ENCODE measurements at regions not wholly inside any gene's neighbourhood (a gene's known extent, or its start where the extent isn't known, plus 50 kb on each side); places are given as distances from the start of the nearest gene placed in this dataset.
"Not testable (repeated sequence)": the region's sequence is repeated elsewhere in the genome, so short reads cannot be mapped to it uniquely, and the experiment has no call there.

DNA sequence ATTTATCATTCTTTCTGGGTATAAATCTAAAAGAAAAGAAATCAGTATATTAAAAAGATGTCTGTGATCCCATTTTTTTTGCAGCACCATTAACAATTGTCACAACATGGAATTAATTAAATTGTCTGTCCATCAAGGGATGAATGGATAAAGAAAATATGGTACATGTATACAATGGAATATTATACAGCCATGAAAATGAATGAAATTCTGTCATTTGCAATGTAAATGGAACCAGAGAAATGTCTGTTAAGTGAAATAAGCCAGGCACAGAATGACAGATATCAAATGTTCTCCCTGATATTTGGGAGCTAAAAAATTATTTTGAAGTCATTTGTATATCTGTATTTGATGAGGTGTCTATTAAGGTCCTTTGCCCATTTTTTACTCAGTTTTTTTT lies 77.1 kb upstream of the NDST4 start:
- no peak for TF ChIP-seq POLR2A (IDR thresholded peaks at IDR 0.05)
- TF ChIP-seq, protein P1, sequence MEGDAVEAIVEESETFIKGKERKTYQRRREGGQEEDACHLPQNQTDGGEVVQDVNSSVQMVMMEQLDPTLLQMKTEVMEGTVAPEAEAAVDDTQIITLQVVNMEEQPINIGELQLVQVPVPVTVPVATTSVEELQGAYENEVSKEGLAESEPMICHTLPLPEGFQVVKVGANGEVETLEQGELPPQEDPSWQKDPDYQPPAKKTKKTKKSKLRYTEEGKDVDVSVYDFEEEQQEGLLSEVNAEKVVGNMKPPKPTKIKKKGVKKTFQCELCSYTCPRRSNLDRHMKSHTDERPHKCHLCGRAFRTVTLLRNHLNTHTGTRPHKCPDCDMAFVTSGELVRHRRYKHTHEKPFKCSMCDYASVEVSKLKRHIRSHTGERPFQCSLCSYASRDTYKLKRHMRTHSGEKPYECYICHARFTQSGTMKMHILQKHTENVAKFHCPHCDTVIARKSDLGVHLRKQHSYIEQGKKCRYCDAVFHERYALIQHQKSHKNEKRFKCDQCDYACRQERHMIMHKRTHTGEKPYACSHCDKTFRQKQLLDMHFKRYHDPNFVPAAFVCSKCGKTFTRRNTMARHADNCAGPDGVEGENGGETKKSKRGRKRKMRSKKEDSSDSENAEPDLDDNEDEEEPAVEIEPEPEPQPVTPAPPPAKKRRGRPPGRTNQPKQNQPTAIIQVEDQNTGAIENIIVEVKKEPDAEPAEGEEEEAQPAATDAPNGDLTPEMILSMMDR (IDR thresholded peaks at IDR 0.05) = no peak
- TF ChIP-seq POLR2AphosphoS5 (IDR thresholded peaks at IDR 0.05) = no peak
- no peak for TF ChIP-seq EP300 (IDR thresholded peaks at IDR 0.05; ENCODE audit: low read depth)
- intact Hi-C loops (cut with DNase I; ENCODE audit: low total_unique reads) (no loop called here), in situ Hi-C loops (cut with MboI; ENCODE audit: low pct_ligation_motif_present in 1 of 4, low pct_unique_long_range_greater_than_20kb in 1 of 4, low sequenced_read_pairs in 3 of 4) (no loop called here)

DNA sequence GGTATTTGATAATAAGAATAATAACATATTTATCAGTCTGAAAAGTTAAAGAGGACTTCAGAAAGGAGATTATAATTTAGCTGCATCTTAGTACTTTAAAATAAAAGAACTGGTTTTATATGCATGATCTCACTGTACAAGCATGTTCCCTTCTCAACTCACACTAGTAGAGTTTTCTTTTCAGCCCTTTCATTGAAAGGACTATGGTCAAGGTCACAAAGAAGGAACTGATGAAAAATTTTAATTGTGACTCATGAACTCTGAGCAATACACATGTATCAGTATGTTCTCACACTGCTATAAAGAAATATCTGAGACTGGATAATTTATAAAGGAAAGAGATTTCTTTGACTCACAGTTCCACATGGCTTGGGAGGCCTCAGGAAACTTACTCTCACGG lies 73.7 kb upstream of the NDST4 start:
- WGBS, 2 donors (ENCODE audit: low coverage in 1 of 2) = 48 to 91% methylated on average over 1 of the region's 1 CpG

More for the DNA sequence above, 77.1 kb upstream of the NDST4 start:
- no peaks in the 10 kb centered on the region for H3K4me1 ChIP-seq
- H3K27me3 ChIP-seq = no peaks in the 10 kb centered on the region
- H3K4me3 ChIP-seq = no peak overlapping the region
- no peak for DNase-seq
- H3K9me3 ChIP-seq = no peaks in the 10 kb centered on the region
- no peak overlapping the region for H3K27ac ChIP-seq
- H3K36me3 ChIP-seq = no peaks in the 10 kb centered on the region

DNA sequence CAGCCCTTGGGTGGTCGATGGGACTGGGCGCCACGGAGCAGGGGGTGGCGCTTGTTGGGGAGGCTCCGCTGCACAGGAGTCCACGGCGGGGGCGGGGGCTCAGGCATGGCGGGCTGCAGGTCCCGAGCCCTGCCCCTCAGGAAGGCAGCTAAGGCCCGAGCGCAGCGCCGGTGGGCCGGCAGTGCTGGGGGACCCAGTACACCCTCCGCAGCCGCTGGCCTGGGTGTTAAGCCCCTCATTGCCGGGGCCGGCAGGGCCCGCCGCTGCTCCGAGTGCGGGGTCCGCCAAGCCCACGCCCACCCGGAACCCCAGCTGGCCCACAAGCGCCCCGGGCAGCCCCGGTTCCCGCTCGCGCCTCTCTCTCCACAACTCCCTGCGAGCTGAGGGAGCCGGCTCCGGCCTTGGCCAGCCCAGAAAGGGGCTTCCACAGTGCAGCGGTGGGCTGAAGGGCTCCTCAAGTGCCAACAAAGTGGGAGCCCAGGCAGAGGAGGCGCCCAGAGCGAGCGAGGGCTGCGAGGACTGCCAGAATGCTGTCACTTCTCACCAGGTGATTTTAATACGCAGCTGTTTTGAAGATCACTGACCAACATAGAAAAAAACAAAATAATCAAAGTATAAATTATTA lies 66.1 kb upstream of the NDST4 start:
- H3K27ac ChIP-seq; H3K4me3 ChIP-seq; intact Hi-C loops (cut with DNase I; ENCODE audit: low total_unique reads); H3K27me3 ChIP-seq; H3K4me1 ChIP-seq; in situ Hi-C loops (cut with MboI; ENCODE audit: low pct_ligation_motif_present in 1 of 4, low pct_unique_long_range_greater_than_20kb in 1 of 4, low sequenced_read_pairs in 3 of 4); DNase-seq; H3K9me3 ChIP-seq; H3K36me3 ChIP-seq: not testable (repeated sequence)
- 90 to 94% methylated on average over 2 to 24 of the region's 41 CpGs for WGBS, 2 donors (ENCODE audit: low coverage in 1 of 2)

More for the DNA sequence above, 73.7 kb upstream of the NDST4 start:
- in situ Hi-C loops (cut with MboI; ENCODE audit: low pct_ligation_motif_present in 1 of 4, low pct_unique_long_range_greater_than_20kb in 1 of 4, low sequenced_read_pairs in 3 of 4) = no loop called here
- Histone ChIP-seq H3K36me3 (no peaks in the 10 kb centered on the region), H3K4me1 (no peaks in the 10 kb centered on the region), H3K27ac (no peak overlapping the region), H3K9me3 (no peaks in the 10 kb centered on the region), H3K4me3 (no peak overlapping the region), H3K27me3 (no peaks in the 10 kb centered on the region)
- intact Hi-C loops (cut with DNase I; ENCODE audit: low total_unique reads) = no loop called here
- no peak for TF ChIP-seq POLR2AphosphoS5 (IDR thresholded peaks at IDR 0.05)
- TF ChIP-seq EP300 (IDR thresholded peaks at IDR 0.05; ENCODE audit: low read depth) = no peak
- no peak for TF ChIP-seq POLR2A (IDR thresholded peaks at IDR 0.05)
- TF ChIP-seq, protein P1 (IDR thresholded peaks at IDR 0.05) = no peak
- DNase-seq = no peak

DNA sequence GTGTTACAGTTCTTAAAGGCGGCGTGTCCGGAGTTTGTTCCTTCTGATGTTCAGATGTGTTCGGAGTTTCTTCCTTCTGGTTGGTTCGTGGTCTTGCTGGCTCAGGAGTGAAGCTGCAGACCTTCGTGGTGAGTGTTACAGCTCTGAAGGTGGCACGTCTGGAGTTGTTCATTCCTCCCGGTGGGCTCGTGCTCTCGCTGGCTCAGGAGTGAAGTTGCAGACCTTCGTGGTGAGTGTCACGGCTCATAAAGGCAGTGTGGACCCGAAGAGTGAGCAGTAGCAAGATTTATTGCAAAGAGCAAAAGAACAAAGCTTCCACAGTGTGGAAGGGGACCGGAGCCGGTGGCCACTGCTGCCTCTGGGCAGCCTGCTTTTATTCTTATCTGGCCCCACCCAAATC lies 65.3 kb upstream of the NDST4 start:
- H3K4me3 ChIP-seq; H3K27me3 ChIP-seq; in situ Hi-C loops (cut with MboI; ENCODE audit: low pct_ligation_motif_present in 1 of 4, low pct_unique_long_range_greater_than_20kb in 1 of 4, low sequenced_read_pairs in 3 of 4); DNase-seq; H3K36me3 ChIP-seq; intact Hi-C loops (cut with DNase I; ENCODE audit: low total_unique reads); H3K27ac ChIP-seq; H3K4me1 ChIP-seq; H3K9me3 ChIP-seq: not testable (repeated sequence)
- 90% methylated on average over 8 to 15 of the region's 15 CpGs for WGBS, 2 donors (ENCODE audit: low coverage in 1 of 2)

DNA sequence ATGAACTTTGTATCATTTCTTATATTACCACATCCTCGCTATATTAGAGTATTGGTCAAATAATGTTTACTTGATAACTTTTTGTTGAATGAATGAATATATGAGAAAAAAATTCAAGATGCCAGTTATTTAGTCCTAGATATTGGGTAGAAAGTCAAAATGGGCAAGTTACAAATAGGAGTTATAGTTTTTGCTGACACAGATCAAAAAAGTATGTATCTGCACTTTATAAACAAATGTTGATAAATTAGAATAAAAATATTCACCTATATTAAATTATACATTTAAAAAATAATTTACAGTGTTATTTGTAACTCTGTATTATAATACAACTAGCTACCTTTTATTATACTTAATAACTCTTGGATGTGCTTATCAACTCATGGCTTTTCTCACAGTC lies 57.8 kb upstream of the NDST4 start:
- Histone ChIP-seq H3K27me3 (no peaks in the 10 kb centered on the region), H3K9me3 (no peaks in the 10 kb centered on the region), H3K27ac (no peak overlapping the region), H3K4me1 (no peaks in the 10 kb centered on the region), H3K4me3 (no peak overlapping the region), H3K36me3 (no peaks in the 10 kb centered on the region)
- intact Hi-C loops (cut with DNase I; ENCODE audit: low total_unique reads) = no loop called here
- in situ Hi-C loops (cut with MboI; ENCODE audit: low pct_ligation_motif_present in 1 of 4, low pct_unique_long_range_greater_than_20kb in 1 of 4, low sequenced_read_pairs in 3 of 4) = no loop called here
- TF ChIP-seq EP300 (IDR thresholded peaks at IDR 0.05; ENCODE audit: low read depth) (no peak), POLR2A (IDR thresholded peaks at IDR 0.05) (no peak), POLR2AphosphoS5 (IDR thresholded peaks at IDR 0.05) (no peak)
- TF ChIP-seq, protein P1 (IDR thresholded peaks at IDR 0.05) = no peak
- 92 to 96% methylated on average over 1 of the region's 1 CpG for WGBS, 2 donors (ENCODE audit: low coverage in 1 of 2)
- DNase-seq = no peak

Measured in transverse colon (tissue), 4 donors.